NT2/D1 (cell line): ENCODE measurements at regions not wholly inside any gene's neighbourhood (a gene's known extent, or its start where the extent isn't known, plus 50 kb on each side); places are given as distances from the start of the nearest gene placed in this dataset.

Experiments
- YY1 ChIP-seq: IDR thresholded peaks from 2 replicates; pipeline ENCODE4 v1.6.1; 2011; ENCODE audit not compliant: insufficient read length, insufficient read depth
- ZNF274 ChIP-seq: IDR thresholded peaks from 2 replicates; pipeline ENCODE4 v1.6.1; 2011; ENCODE audit warnings: mild to moderate bottlenecking, low read depth, low read length

DNA sequence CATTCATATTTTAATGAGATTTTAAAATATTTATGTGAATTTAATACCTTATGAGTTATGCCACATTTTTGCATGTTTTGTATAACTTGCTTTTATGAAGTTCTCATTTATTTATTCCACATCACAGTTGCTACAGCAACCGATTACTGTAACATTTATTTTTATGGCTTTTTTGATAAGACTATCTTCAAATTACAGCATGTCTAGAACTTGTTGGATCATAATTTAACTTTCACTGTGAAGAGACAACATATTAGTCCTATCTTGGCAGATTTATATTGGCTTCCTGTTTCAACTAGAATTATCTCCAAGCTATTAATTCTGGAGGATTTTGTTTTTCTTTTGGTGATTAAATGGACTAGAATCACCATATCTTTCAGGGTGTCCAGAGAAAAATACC is 793.7 kb upstream of the SLITRK5 start:
- TF ChIP-seq ZNF274 (no peak), YY1 (no peak)
